H9 (cell line): ENCODE measurements at regions not wholly inside any gene's neighbourhood (a gene's known extent, or its start where the extent isn't known, plus 50 kb on each side); places are given as distances from the start of the nearest gene placed in this dataset.

ENCODE experiments used
- DNase-seq: peaks from one replicate; pipeline ENCODE4 v3.0.0-alpha.2; 2017
- H2AFZ ChIP-seq: one replicate; pipeline ENCODE4 v1.6.1; 2013; ENCODE audit warnings: mild to moderate bottlenecking, low read length, control low read depth, moderate library complexity
- H2AK5ac ChIP-seq: 2 replicates; pipeline ENCODE4 v1.6.1; 2013; ENCODE audit warnings: low read length, control low read depth, mixed read lengths; ENCODE audit not compliant: insufficient read length
- H2BK120ac ChIP-seq: one replicate; pipeline ENCODE4 v1.6.1; 2013; ENCODE audit warnings: low read depth, mild to moderate bottlenecking, low read length, control low read depth, inconsistent platforms; ENCODE audit not compliant: poor library complexity, severe bottlenecking
- H2BK12ac ChIP-seq: 2 replicates; pipeline ENCODE4 v1.6.1; 2013; ENCODE audit warnings: low read length, control low read depth, mixed read lengths, low read depth; ENCODE audit not compliant: insufficient read length
- H2BK15ac ChIP-seq: 2 replicates; pipeline ENCODE4 v1.6.1; 2013; ENCODE audit warnings: low read depth, low read length, control low read depth
- H2BK20ac ChIP-seq: one replicate; pipeline ENCODE4 v1.6.1; 2013; ENCODE audit warnings: low read depth, mild to moderate bottlenecking, low read length, control low read depth, inconsistent platforms; ENCODE audit not compliant: poor library complexity, severe bottlenecking
- H2BK5ac ChIP-seq: 2 replicates; pipeline ENCODE4 v1.6.1; 2013; ENCODE audit warnings: low read length, control low read depth, mixed read lengths; ENCODE audit not compliant: insufficient read length
- H3K14ac ChIP-seq: 2 replicates; pipeline ENCODE4 v1.6.1; 2013; ENCODE audit warnings: low read length, control low read depth; ENCODE audit not compliant: insufficient read depth
- H3K18ac ChIP-seq: 2 replicates; pipeline ENCODE4 v1.6.1; 2013; ENCODE audit warnings: low read depth, mild to moderate bottlenecking, mixed read lengths, low read length, control low read depth; ENCODE audit not compliant: insufficient read length
- H3K23ac ChIP-seq: 2 replicates; pipeline ENCODE4 v1.6.1; 2013; ENCODE audit warnings: low read length, control low read depth, mixed read lengths, low read depth; ENCODE audit not compliant: insufficient read length
- H3K23me2 ChIP-seq: 2 replicates; pipeline ENCODE4 v1.6.1; 2013; ENCODE audit warnings: low read depth, mild to moderate bottlenecking, mixed read lengths, low read length, control low read depth; ENCODE audit not compliant: insufficient read length, poor library complexity, severe bottlenecking
- H3K27ac ChIP-seq: 2 replicates; pipeline ENCODE4 v1.5.1; 2013; ENCODE audit warnings: low read length, control low read depth, mixed read lengths, low read depth; ENCODE audit not compliant: insufficient read length
- H3K27me3 ChIP-seq: 2 replicates; pipeline ENCODE4 v1.6.1; 2013; ENCODE audit warnings: low read length, control low read depth, inconsistent platforms; ENCODE audit not compliant: insufficient read depth
- H3K4ac ChIP-seq: 2 replicates; pipeline ENCODE4 v1.6.1; 2013; ENCODE audit warnings: low read depth, mild to moderate bottlenecking, control low read depth, inconsistent platforms, low read length, moderate library complexity
- H3K4me1 ChIP-seq: 2 replicates; pipeline ENCODE4 v1.6.1; 2013; ENCODE audit warnings: low read length, control low read depth, inconsistent platforms; ENCODE audit not compliant: insufficient read depth
- H3K4me2 ChIP-seq: 2 replicates; pipeline ENCODE4 v1.6.1; 2013; ENCODE audit warnings: low read length, control low read depth, mixed read lengths; ENCODE audit not compliant: insufficient read length, insufficient read depth
- H3K56ac ChIP-seq: 2 replicates; pipeline ENCODE4 v1.6.1; 2013; ENCODE audit warnings: low read depth, mild to moderate bottlenecking, mixed read lengths, low read length, control low read depth; ENCODE audit not compliant: insufficient read length
- H3K79me1 ChIP-seq: 2 replicates; pipeline ENCODE4 v1.6.1; 2013; ENCODE audit warnings: low read depth, mild to moderate bottlenecking, moderate library complexity, low read length, control low read depth, inconsistent platforms; ENCODE audit not compliant: insufficient read depth, poor library complexity, severe bottlenecking
- H3K79me2 ChIP-seq: 2 replicates; pipeline ENCODE4 v1.6.1; 2013; ENCODE audit warnings: low read length, control low read depth, inconsistent platforms; ENCODE audit not compliant: insufficient read depth
- H3K9ac ChIP-seq: 2 replicates; pipeline ENCODE4 v1.6.1; 2013; ENCODE audit warnings: low read length, control low read depth, mixed read lengths; ENCODE audit not compliant: insufficient read length; ENCODE audit errors: extremely low read depth
- H3K9me3 ChIP-seq: one replicate; pipeline ENCODE4 v1.6.1; 2013; ENCODE audit warnings: low read depth, low read length, inconsistent platforms; ENCODE audit not compliant: control insufficient read depth
- H3T11ph ChIP-seq: one replicate; pipeline ENCODE4 v1.6.1; 2013; ENCODE audit warnings: mild to moderate bottlenecking, low read length, control low read depth, inconsistent platforms
- H4K20me1 ChIP-seq: one replicate; pipeline ENCODE4 v1.6.1; 2013; ENCODE audit not compliant: control insufficient read depth, insufficient read length, insufficient read depth
- H4K5ac ChIP-seq: 2 replicates; pipeline ENCODE4 v1.6.1; 2013; ENCODE audit warnings: low read depth, mild to moderate bottlenecking, mixed read lengths, low read length, control low read depth; ENCODE audit not compliant: insufficient read length
- H4K8ac ChIP-seq: replicated peaks from 2 replicates; pipeline ENCODE4 v1.6.1; 2013; ENCODE audit warnings: low read length, control low read depth, mixed read lengths, low read depth; ENCODE audit not compliant: insufficient read length
- H4K91ac ChIP-seq: 2 replicates; pipeline ENCODE4 v1.6.1; 2013; ENCODE audit warnings: low read depth, mild to moderate bottlenecking, moderate library complexity, mixed read lengths, low read length, control low read depth; ENCODE audit not compliant: insufficient read length
- H3K27ac Mint-ChIP-seq, 3 experiments: 2 replicates in 2 of 3; 3 replicates in 1 of 3; pipeline ENCODE4 v1.8.0; 2020 to 2021; ENCODE audit warnings: mixed read lengths in 3 of 3, mild to moderate bottlenecking in 1 of 3, moderate library complexity in 1 of 3
- H3K27me3 Mint-ChIP-seq: 2 replicates; pipeline ENCODE4 v1.8.0; 2021; ENCODE audit warnings: low read depth, mild to moderate bottlenecking, moderate library complexity, mixed read lengths
- H3K36me3 Mint-ChIP-seq, 3 experiments: 2 replicates in 2 of 3; 3 replicates in 1 of 3; pipeline ENCODE4 v1.8.0; 2020 to 2021; ENCODE audit warnings: low read depth in 3 of 3, mixed read lengths in 3 of 3; ENCODE audit not compliant: insufficient read depth in 1 of 3
- H3K4me1 Mint-ChIP-seq, 2 experiments: 2 replicates each; pipeline ENCODE4 v1.8.0; 2020; ENCODE audit warnings: mixed read lengths in 2 of 2
- H3K4me3 Mint-ChIP-seq, 2 experiments: 2 replicates in 1 of 2; 3 replicates in 1 of 2; pipeline ENCODE4 v1.8.0; 2020 to 2021; ENCODE audit warnings: mild to moderate bottlenecking in 2 of 2, mixed read lengths in 2 of 2, moderate library complexity in 1 of 2
- H3K9me3 Mint-ChIP-seq, 2 experiments: 2 replicates in 1 of 2; 3 replicates in 1 of 2; pipeline ENCODE4 v1.8.0; 2020; ENCODE audit warnings: mild to moderate bottlenecking in 2 of 2, mixed read lengths in 2 of 2, moderate library complexity in 1 of 2
- CTCF ChIP-seq: fragments of 200-600 bp; sonication (generic); conservative IDR thresholded peaks from 3 replicates; pipeline ENCODE4 v1.8.0; 2021; ENCODE audit warnings: antibody characterized with exemption, mild to moderate bottlenecking
- WGBS: extraction: QIAGEN DNeasy Blood & Tissue Kit; methylation state at CpG from one replicate; pipeline ENCODE4 v1.1.7; 2013; ENCODE audit warnings: missing lambda C conversion rate, low lambda C conversion rate, mixed read lengths; ENCODE audit not compliant: insufficient read length; ENCODE audit errors: extremely low coverage; 5-methylcytosine and 5-hydroxymethylcytosine counted together

- H3K36me3 Mint-ChIP-seq, result peaks cover 14 to 44% (median 16%) of the 10 kb centered on the region in 3 experiments; a peak in 6 of 7 replicates
- H4K8ac ChIP-seq, result no peak overlapping the region
Measured at GRCh38 chr10:76778914-76779795, 858.5 kb downstream of the KCNMA1 start.

More at GRCh38 chr10:76778914-76779795, 858.5 kb downstream of the KCNMA1 start:
- H4K5ac ChIP-seq, result no peak overlapping the region
- no peak overlapping the region for H3K56ac ChIP-seq
- no peak overlapping the region for H2BK15ac ChIP-seq
- no CpG with 5 or more reads among the region's 10 CpGs for WGBS
- peak; percentile 46; the same call in 2 of the 3 replicates for TF ChIP-seq CTCF
- peak overlapping the region; percentile 58 for H3K18ac ChIP-seq
- peak overlapping the region; percentile 81 for H3K27ac ChIP-seq
- Mint-ChIP-seq H3K9me3 (peaks cover 13 to 20% of the 10 kb centered on the region in 2 experiments), H3K27ac (peak overlapping the region; percentile 90 to 100 (median 99)), H3K27me3 (no peaks in the 10 kb centered on the region), H3K4me3 (peak overlapping the region; percentile 54 to 70), H3K4me1 (peaks cover 48 to 50% of the 10 kb centered on the region in 2 experiments)
- H2AFZ ChIP-seq, result peak overlapping the region; percentile 71
- H2BK20ac ChIP-seq, result no peak overlapping the region
- H3T11ph ChIP-seq, result no peak overlapping the region
- H4K91ac ChIP-seq, result no peak overlapping the region
- no peak overlapping the region for H2BK5ac ChIP-seq
- peaks cover 11% of the 10 kb centered on the region; the same call in 1 of the 2 replicates for H3K4me1 ChIP-seq
- no peak overlapping the region for H3K4ac ChIP-seq
- no peak overlapping the region for H2AK5ac ChIP-seq
- no peaks in the 10 kb centered on the region for H3K27me3 ChIP-seq
- H2BK12ac ChIP-seq, result no peak overlapping the region
- H3K9ac ChIP-seq, result no peak overlapping the region
- no peaks in the 10 kb centered on the region for H4K20me1 ChIP-seq
- H2BK120ac ChIP-seq, result no peak overlapping the region
- no peaks in the 10 kb centered on the region for H3K23me2 ChIP-seq
- no peaks in the 10 kb centered on the region for H3K79me1 ChIP-seq
- H3K79me2 ChIP-seq, result no peaks in the 10 kb centered on the region
- DNase-seq, result peak; percentile 28
- H3K14ac ChIP-seq, result no peak overlapping the region; the same call in 1 of the 2 replicates
- no peaks in the 10 kb centered on the region for H3K9me3 ChIP-seq
- peak overlapping the region; percentile 24 for H3K4me2 ChIP-seq
- H3K23ac ChIP-seq, result no peak overlapping the region
